HCT116 (cell line): ENCODE measurements at regions not wholly inside any gene's neighbourhood (a gene's known extent, or its start where the extent isn't known, plus 50 kb on each side); places are given as distances from the start of the nearest gene placed in this dataset.

ENCODE experiments used
- ATAC-seq: fragments of 200-7000 bp; cut with Tn5 transposase; 2 replicates; pipeline ENCODE4 v1.9.1; 2020; ENCODE audit warnings: mild to moderate bottlenecking, moderate library complexity
- BruUV-seq: library from RNA; stranded (reverse); fragments of 400-500 nt; replicated peaks from 2 replicates; lab custom pipeline; 2021; lab: Mats Ljungman, UMichigan
- CTCF ChIA-PET: fragments of 300-600 bp; sonication (Branson Sonifier 250); formaldehyde crosslinking; loops from one replicate; lab custom pipeline; 2021; ENCODE audit warnings: antibody characterized with exemption; lab: Charles Lee
- POLR2A ChIA-PET: fragments of 300-600, 350-600 bp; sonication (Branson Sonifier 250); formaldehyde crosslinking; loops from one replicate; lab custom pipeline; 2021; ENCODE audit warnings: antibody characterized with exemption; lab: Charles Lee
- RAD21 ChIA-PET, 2 experiments: fragments of 300-600 bp; sonication (Branson Sonifier 250); formaldehyde crosslinking; loops; one replicate each; lab custom pipeline; 2023; ENCODE audit warnings: low total read pairs in 2 of 2; ENCODE audit not compliant: uncharacterized antibody in 2 of 2, unreplicated experiment in 2 of 2, low non-redundant PET in 1 of 2; lab: Charles Lee
- DNase-seq: peaks from one replicate; pipeline ENCODE4 v3.0.0-alpha.2; 2010; ENCODE audit warnings: low read depth, low spot score
- H2AFZ ChIP-seq: fragments of 200-600 bp; shearing (Covaris generic), sonication (generic); 2 replicates; pipeline ENCODE4 v1.6.1; 2017; ENCODE audit warnings: low read depth, mixed run types, mixed read lengths, antibody characterized with exemption, low read length; ENCODE audit not compliant: poor library complexity, severe bottlenecking
- H3K27ac ChIP-seq: 2 replicates; pipeline ENCODE4 v1.5.1; 2012; ENCODE audit warnings: low read depth, low read length
- H3K27me3 ChIP-seq: fragments of 200-600 bp; sonication (generic); 2 replicates; pipeline ENCODE4 v1.6.1; 2016; ENCODE audit warnings: mixed run types, low read length, mixed read lengths; ENCODE audit not compliant: insufficient read depth
- H3K36me3 ChIP-seq, 2 experiments: fragments of 200-500 bp in 1 of 2; fragments of 200-600 bp in 1 of 2; sonication (Bioruptor generic) in 1 of 2; sonication (generic) in 1 of 2; 2 replicates each; pipeline versions ENCODE4 v1.5.1 to v1.6.1; 2014 to 2016; ENCODE audit warnings: low read length in 2 of 2, inconsistent platforms in 1 of 2, mixed read lengths in 1 of 2, mixed run types in 1 of 2; ENCODE audit not compliant: insufficient read depth in 2 of 2, control insufficient read depth in 1 of 2
- H3K4me1 ChIP-seq, 2 experiments: fragments of 200-600 bp in 1 of 2; sonication (generic) in 1 of 2; 2 replicates each; pipeline versions ENCODE4 v1.5.1 to v1.6.1; 2012 to 2017; ENCODE audit warnings: low read length in 2 of 2, inconsistent platforms in 1 of 2, mild to moderate bottlenecking in 1 of 2, mixed read lengths in 1 of 2, mixed run types in 1 of 2, moderate library complexity in 1 of 2; ENCODE audit not compliant: insufficient read depth in 2 of 2, control insufficient read depth in 1 of 2
- H3K4me2 ChIP-seq: fragments of 200-600 bp; sonication (generic); 2 replicates; pipeline ENCODE4 v1.6.1; 2017; ENCODE audit warnings: mixed run types, low read length, mixed read lengths
- H3K4me3 ChIP-seq, 2 experiments: fragments of 200-600 bp in 1 of 2; sonication (generic) in 1 of 2; replicated peaks in 1 of 2; 2 replicates each; pipeline ENCODE4 v1.5.1; 2011 to 2016; ENCODE audit warnings: low read length in 2 of 2, control low read depth in 1 of 2, low read depth in 1 of 2, mild to moderate bottlenecking in 1 of 2, mixed read lengths in 1 of 2, mixed run types in 1 of 2
- H3K79me2 ChIP-seq: fragments of 200-600 bp; sonication (generic); 2 replicates; pipeline ENCODE4 v1.6.1; 2017; ENCODE audit warnings: mild to moderate bottlenecking, mixed run types, low read length, moderate library complexity, mixed read lengths; ENCODE audit not compliant: insufficient read depth
- H3K9ac ChIP-seq: fragments of 200-600 bp; sonication (generic); 2 replicates; pipeline ENCODE4 v1.6.1; 2016; ENCODE audit warnings: low read length, mixed read lengths
- H3K9me2 ChIP-seq: fragments of 200-600 bp; sonication (generic), shearing (Covaris generic); 2 replicates; pipeline ENCODE4 v1.6.1; 2017; ENCODE audit warnings: mixed run types, mild to moderate bottlenecking, moderate library complexity; ENCODE audit not compliant: insufficient read depth
- H3K9me3 ChIP-seq, 2 experiments: fragments of 200-500 bp in 1 of 2; fragments of 200-600 bp in 1 of 2; sonication (Bioruptor generic) in 1 of 2; sonication (generic) in 1 of 2; 2 replicates each; pipeline ENCODE4 v1.6.1; 2014 to 2017; ENCODE audit warnings: low read length in 2 of 2, mixed read lengths in 2 of 2, inconsistent platforms in 1 of 2, low read depth in 1 of 2, mild to moderate bottlenecking in 1 of 2, mixed run types in 1 of 2, moderate library complexity in 1 of 2; ENCODE audit not compliant: control insufficient read depth in 1 of 2, insufficient read depth in 1 of 2
- H4K20me1 ChIP-seq: fragments of 200-600 bp; sonication (generic), shearing (Covaris generic); 2 replicates; pipeline ENCODE4 v1.6.1; 2017; ENCODE audit warnings: mixed run types, mild to moderate bottlenecking, moderate library complexity; ENCODE audit not compliant: insufficient read depth
- CBX3 ChIP-seq: IDR thresholded peaks from 2 replicates; pipeline ENCODE4 v1.6.1; 2012; ENCODE audit warnings: low read depth
- EGR1 ChIP-seq: IDR thresholded peaks from 2 replicates; pipeline ENCODE4 v1.6.1; 2012; ENCODE audit warnings: low read depth
- ELF1 ChIP-seq: IDR thresholded peaks from 2 replicates; pipeline ENCODE4 v1.6.1; 2012; ENCODE audit warnings: low read depth, borderline replicate concordance
- EZH2 ChIP-seq: fragments of 200-600 bp; sonication (generic); IDR thresholded peaks from 2 replicates; pipeline ENCODE4 v1.6.1; 2017; ENCODE audit warnings: antibody characterized with exemption, mixed run types
- EZH2phosphoT487 ChIP-seq: fragments of 200-600 bp; IDR thresholded peaks from 2 replicates; pipeline ENCODE4 v1.6.1; 2018; ENCODE audit warnings: antibody characterized with exemption, borderline replicate concordance
- FOSL1 ChIP-seq: IDR thresholded peaks from 2 replicates; pipeline ENCODE4 v1.6.1; 2012; ENCODE audit warnings: low read depth
- JUND ChIP-seq: IDR thresholded peaks from 2 replicates; pipeline ENCODE4 v1.6.1; 2012
- POLR2A ChIP-seq: IDR thresholded peaks from 2 replicates; pipeline ENCODE4 v1.7.0; 2011; ENCODE audit warnings: borderline replicate concordance; ENCODE audit not compliant: insufficient read depth, insufficient read length; ENCODE audit errors: extremely low read depth
- SIN3A ChIP-seq: IDR thresholded peaks from 2 replicates; pipeline ENCODE4 v1.6.1; 2012; ENCODE audit warnings: low read depth
- SRF ChIP-seq: IDR thresholded peaks from 2 replicates; pipeline ENCODE4 v1.6.1; 2012; ENCODE audit warnings: low read depth
- TCF7L2 ChIP-seq: IDR thresholded peaks from 2 replicates; pipeline ENCODE4 v1.7.0; 2011; ENCODE audit warnings: borderline replicate concordance, inconsistent platforms; ENCODE audit not compliant: insufficient read depth, insufficient read length; ENCODE audit errors: extremely low read depth
- YY1 ChIP-seq: IDR thresholded peaks from 2 replicates; pipeline ENCODE4 v1.6.1; 2011; ENCODE audit warnings: low read length, low read depth, moderate library complexity, mild to moderate bottlenecking; ENCODE audit not compliant: insufficient replicate concordance; ENCODE audit errors: extremely low read depth
- ZFX ChIP-seq: fragments of 450-650 bp; IDR thresholded peaks from 2 replicates; pipeline ENCODE4 v1.6.1; 2017
- intact Hi-C: fragments of 100-400 bp; cut with micrococcal nuclease; formaldehyde crosslinking; loops from 2 replicates; pipeline ENCODE4 v1.10.0; 2022
- TF ChIP-seq, protein P1 (sequence below), 3 experiments: fragments of 200-600 bp in 1 of 3; sonication (generic) in 1 of 3; IDR thresholded peaks in 2 of 3; conservative IDR thresholded peaks in 1 of 3; 2 replicates each; pipeline ENCODE4 v1.5.1; 2012 to 2017; ENCODE audit warnings: low read depth in 2 of 3, low read length in 2 of 3, antibody characterized with exemption in 1 of 3, borderline replicate concordance in 1 of 3, control low read depth in 1 of 3, mild to moderate bottlenecking in 1 of 3, mixed read lengths in 1 of 3, mixed run types in 1 of 3, moderate library complexity in 1 of 3; ENCODE audit not compliant: insufficient read depth in 1 of 3
- TF ChIP-seq, protein P2 (sequence below): IDR thresholded peaks from 2 replicates; pipeline ENCODE4 v1.6.1; 2012

DNA sequence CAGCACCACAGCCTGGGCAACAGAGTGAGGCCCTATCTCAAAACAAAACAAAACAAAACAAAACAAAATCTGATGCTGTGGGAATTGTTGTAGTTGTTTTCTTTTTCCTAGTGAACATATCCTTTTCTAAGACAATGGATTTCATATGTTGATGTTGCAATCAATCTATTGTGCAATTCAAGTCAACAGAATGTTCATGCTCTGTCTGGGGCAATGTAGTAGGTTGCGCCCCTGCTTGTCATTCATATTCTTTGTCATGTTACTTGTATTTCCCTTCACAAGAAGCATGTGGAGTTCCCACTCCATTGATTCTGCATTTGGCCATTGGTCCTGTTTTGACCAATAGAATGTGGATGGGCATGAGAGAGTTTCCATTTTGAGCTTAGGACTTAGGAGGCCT lies 223.9 kb downstream of the DUSP10 start (continued):
- TF ChIP-seq EZH2phosphoT487 (no peak), ZFX (no peak), JUND (no peak), TCF7L2 (no peak), SIN3A (no peak), CBX3 (no peak), FOSL1 (no peak), EGR1 (no peak), YY1 (no peak)

- no peak overlapping the region for H3K4me3 ChIP-seq
- TF ChIP-seq, protein P1, sequence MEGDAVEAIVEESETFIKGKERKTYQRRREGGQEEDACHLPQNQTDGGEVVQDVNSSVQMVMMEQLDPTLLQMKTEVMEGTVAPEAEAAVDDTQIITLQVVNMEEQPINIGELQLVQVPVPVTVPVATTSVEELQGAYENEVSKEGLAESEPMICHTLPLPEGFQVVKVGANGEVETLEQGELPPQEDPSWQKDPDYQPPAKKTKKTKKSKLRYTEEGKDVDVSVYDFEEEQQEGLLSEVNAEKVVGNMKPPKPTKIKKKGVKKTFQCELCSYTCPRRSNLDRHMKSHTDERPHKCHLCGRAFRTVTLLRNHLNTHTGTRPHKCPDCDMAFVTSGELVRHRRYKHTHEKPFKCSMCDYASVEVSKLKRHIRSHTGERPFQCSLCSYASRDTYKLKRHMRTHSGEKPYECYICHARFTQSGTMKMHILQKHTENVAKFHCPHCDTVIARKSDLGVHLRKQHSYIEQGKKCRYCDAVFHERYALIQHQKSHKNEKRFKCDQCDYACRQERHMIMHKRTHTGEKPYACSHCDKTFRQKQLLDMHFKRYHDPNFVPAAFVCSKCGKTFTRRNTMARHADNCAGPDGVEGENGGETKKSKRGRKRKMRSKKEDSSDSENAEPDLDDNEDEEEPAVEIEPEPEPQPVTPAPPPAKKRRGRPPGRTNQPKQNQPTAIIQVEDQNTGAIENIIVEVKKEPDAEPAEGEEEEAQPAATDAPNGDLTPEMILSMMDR (IDR thresholded peaks at IDR 0.05 in 2 of 3, conservative IDR thresholded peaks at IDR 0.05 in 1 of 3; ENCODE audit: borderline replicate concordance in 1 of 3, insufficient read depth in 1 of 3, low read depth in 2 of 3, low read length in 2 of 3), result no peak
- TF ChIP-seq YY1 (no peak), EGR1 (no peak), SRF (no peak), ELF1 (no peak), POLR2A (no peak), TCF7L2 (no peak), JUND (no peak), FOSL1 (no peak), EZH2 (no peak)
- TF ChIP-seq, protein P2, sequence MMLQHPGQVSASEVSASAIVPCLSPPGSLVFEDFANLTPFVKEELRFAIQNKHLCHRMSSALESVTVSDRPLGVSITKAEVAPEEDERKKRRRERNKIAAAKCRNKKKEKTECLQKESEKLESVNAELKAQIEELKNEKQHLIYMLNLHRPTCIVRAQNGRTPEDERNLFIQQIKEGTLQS, result no peak
- H2AFZ ChIP-seq, result no peak overlapping the region
- H3K9ac ChIP-seq, result no peak overlapping the region
- no peaks in the 10 kb centered on the region for H3K79me2 ChIP-seq
- H3K27me3 ChIP-seq, result no peaks in the 10 kb centered on the region
- H3K9me2 ChIP-seq, result no peaks in the 10 kb centered on the region
- BruUV-seq, result no TSS peak
- H3K4me2 ChIP-seq, result no peak overlapping the region
- ChIA-PET RAD21 (no interaction called here), CTCF (no interaction called here), POLR2A (no interaction called here)
- intact Hi-C loops, result no loop called here
- ATAC-seq, result no peak
- H3K9me3 ChIP-seq, result no peaks in the 10 kb centered on the region
- DNase-seq, result no peak
- no peaks in the 10 kb centered on the region for H3K4me1 ChIP-seq
- H3K27ac ChIP-seq, result no peak overlapping the region
- H3K36me3 ChIP-seq, result no peaks in the 10 kb centered on the region
- H4K20me1 ChIP-seq, result no peaks in the 10 kb centered on the region
Measured at GRCh38 chr1:221520250-221520649, 221.6 kb downstream of the DUSP10 start.
